Mesothelial cell of epicardium (in vitro differentiated cells): ENCODE measurements at regions not wholly inside any gene's neighbourhood (a gene's known extent, or its start where the extent isn't known, plus 50 kb on each side); places are given as distances from the start of the nearest gene placed in this dataset.

Experiments
- DNase-seq, 2 experiments: peaks; one replicate each; pipeline ENCODE4 v3.0.0; 2021; ENCODE audit warnings: low spot score in 2 of 2; ENCODE audit not compliant: unreplicated experiment in 2 of 2
- H3K27ac Mint-ChIP-seq: 2 replicates; pipeline ENCODE4 v1.8.0; 2021; ENCODE audit warnings: mixed read lengths
- H3K27me3 Mint-ChIP-seq: 2 replicates; pipeline ENCODE4 v1.8.0; 2021; ENCODE audit warnings: low read depth, mixed read lengths
- H3K36me3 Mint-ChIP-seq: 2 replicates; pipeline ENCODE4 v1.8.0; 2021; ENCODE audit warnings: mixed read lengths
- H3K4me1 Mint-ChIP-seq: 2 replicates; pipeline ENCODE4 v1.8.0; 2021; ENCODE audit warnings: mixed read lengths
- H3K4me3 Mint-ChIP-seq: 2 replicates; pipeline ENCODE4 v1.8.0; 2021; ENCODE audit warnings: mild to moderate bottlenecking, moderate library complexity, mixed read lengths
- H3K9me3 Mint-ChIP-seq: 2 replicates; pipeline ENCODE4 v1.8.0; 2021; ENCODE audit warnings: mixed read lengths
- CTCF ChIP-seq: fragments of 200-600 bp; sonication (generic); IDR thresholded peaks from one replicate; pipeline ENCODE4 v1.5.0; 2021; ENCODE audit warnings: antibody characterized with exemption; ENCODE audit not compliant: unreplicated experiment

- peaks cover 21% of the 10 kb centered on the region for H3K4me1 Mint-ChIP-seq
- no peak overlapping the region for H3K27ac Mint-ChIP-seq
Measured at GRCh38 chr1:183710734-183711133, 57.6 kb upstream of the APOBEC4 start.

GRCh38 chr1:183710333-183710732 lies 57.2 kb upstream of the APOBEC4 start:
- H3K27ac Mint-ChIP-seq: no peak overlapping the region
- no peak for TF ChIP-seq CTCF

More at GRCh38 chr1:183710734-183711133, 57.6 kb upstream of the APOBEC4 start:
- H3K4me3 Mint-ChIP-seq: no peak overlapping the region
- TF ChIP-seq CTCF: no peak
- H3K9me3 Mint-ChIP-seq: no peaks in the 10 kb centered on the region
- no peaks in the 10 kb centered on the region for H3K27me3 Mint-ChIP-seq
- DNase-seq: no peak
- H3K36me3 Mint-ChIP-seq: no peaks in the 10 kb centered on the region

GRCh38 chr1:183704131-183704530 lies 51.0 kb upstream of the APOBEC4 start:
- no peak for DNase-seq
- no peak overlapping the region for H3K27ac Mint-ChIP-seq
- no peaks in the 10 kb centered on the region for H3K27me3 Mint-ChIP-seq
- peaks cover 17% of the 10 kb centered on the region for H3K4me1 Mint-ChIP-seq
- no peak for TF ChIP-seq CTCF
- H3K36me3 Mint-ChIP-seq: no peaks in the 10 kb centered on the region
- no peaks in the 10 kb centered on the region for H3K9me3 Mint-ChIP-seq
- H3K4me3 Mint-ChIP-seq: no peak overlapping the region

More at GRCh38 chr1:183710333-183710732, 57.2 kb upstream of the APOBEC4 start:
- Mint-ChIP-seq H3K27me3 (no peaks in the 10 kb centered on the region), H3K4me3 (no peak overlapping the region), H3K4me1 (peaks cover 21% of the 10 kb centered on the region), H3K9me3 (no peaks in the 10 kb centered on the region), H3K36me3 (no peaks in the 10 kb centered on the region)
- no peak for DNase-seq
